Amniotic stem cell (primary cell): ENCODE measurements at regions not wholly inside any gene's neighbourhood (a gene's known extent, or its start where the extent isn't known, plus 50 kb on each side); places are given as distances from the start of the nearest gene placed in this dataset.

Experiments used
- DNase-seq: peaks from one replicate; lab custom pipeline; 2025; lab: John Stamatoyannopoulos, UW

DNA sequence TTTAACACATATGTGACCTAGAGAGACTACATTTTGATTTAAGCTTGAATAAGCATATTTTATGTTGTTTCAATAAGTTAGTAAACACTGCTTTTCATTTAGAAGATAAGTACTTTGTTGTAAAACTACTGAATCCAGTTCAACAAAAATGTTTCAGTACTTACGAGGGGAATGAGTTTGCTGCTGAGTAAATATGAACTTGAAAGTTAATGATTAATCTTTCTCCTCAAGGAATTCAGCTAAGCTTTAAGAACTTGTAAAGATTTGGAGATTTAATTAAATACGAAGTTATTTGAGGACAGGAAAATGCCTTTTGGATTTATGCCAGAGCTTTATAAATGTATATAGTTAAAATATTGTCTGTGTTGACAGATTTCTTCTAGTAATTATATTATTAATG, 933.0 kb upstream of the LCORL start:
- no peak for DNase-seq

GRCh38 chr4:18953613-18954012, 932.1 kb upstream of the LCORL start:
- DNase-seq: no peak

DNA sequence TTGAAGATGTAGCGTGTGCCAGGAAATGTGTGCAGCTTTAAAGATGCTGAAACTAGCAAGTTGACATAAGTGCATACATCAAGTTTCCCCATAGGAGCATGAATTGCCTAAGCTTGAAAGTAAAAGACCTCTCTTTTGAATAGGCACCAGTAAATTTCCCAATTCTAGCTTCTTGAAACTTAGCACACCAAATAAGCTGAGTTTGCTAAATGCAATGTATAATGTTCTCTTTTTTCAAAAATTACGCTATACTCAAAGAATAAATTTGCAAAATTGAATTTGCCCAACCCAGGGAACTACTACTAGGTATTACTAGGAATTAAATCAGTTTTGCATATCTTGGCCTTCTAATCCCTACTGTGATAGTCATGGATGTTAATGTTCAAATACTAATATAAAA, 923.9 kb upstream of the LCORL start:
- no peak for DNase-seq

- DNase-seq: no peak
Measured at GRCh38 chr4:18942874-18943273, 921.3 kb upstream of the LCORL start.

- no peak for DNase-seq
Measured at GRCh38 chr4:18938343-18939099, 917.0 kb upstream of the LCORL start.

GRCh38 chr4:18937746-18938145, 916.2 kb upstream of the LCORL start:
- DNase-seq: no peak

DNA sequence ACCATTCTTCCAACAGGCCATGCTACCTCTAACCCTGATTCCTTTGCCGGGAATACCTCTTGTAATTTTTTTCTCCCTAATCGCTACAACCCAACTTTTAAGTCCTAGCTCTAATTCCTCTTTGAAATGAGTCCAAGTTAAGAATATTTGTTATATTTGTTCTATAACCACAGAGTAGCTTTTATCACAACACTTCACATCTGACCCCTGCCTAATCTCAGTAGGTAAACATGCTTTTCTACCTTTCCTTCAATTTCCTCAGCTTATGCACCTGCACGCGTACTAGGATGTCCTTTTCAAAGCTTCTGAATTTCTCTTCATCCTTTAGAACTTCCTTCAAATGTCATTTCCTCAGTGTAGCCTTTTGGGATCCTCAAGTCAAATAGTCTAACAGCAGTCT, 915.5 kb upstream of the LCORL start:
- no peak for DNase-seq

GRCh38 chr4:18935659-18936345, 914.2 kb upstream of the LCORL start:
- DNase-seq: no peak

GRCh38 chr4:18934197-18934596, 912.6 kb upstream of the LCORL start:
- no peak for DNase-seq

GRCh38 chr4:18932730-18933339, 911.3 kb upstream of the LCORL start:
- no peak for DNase-seq

DNA sequence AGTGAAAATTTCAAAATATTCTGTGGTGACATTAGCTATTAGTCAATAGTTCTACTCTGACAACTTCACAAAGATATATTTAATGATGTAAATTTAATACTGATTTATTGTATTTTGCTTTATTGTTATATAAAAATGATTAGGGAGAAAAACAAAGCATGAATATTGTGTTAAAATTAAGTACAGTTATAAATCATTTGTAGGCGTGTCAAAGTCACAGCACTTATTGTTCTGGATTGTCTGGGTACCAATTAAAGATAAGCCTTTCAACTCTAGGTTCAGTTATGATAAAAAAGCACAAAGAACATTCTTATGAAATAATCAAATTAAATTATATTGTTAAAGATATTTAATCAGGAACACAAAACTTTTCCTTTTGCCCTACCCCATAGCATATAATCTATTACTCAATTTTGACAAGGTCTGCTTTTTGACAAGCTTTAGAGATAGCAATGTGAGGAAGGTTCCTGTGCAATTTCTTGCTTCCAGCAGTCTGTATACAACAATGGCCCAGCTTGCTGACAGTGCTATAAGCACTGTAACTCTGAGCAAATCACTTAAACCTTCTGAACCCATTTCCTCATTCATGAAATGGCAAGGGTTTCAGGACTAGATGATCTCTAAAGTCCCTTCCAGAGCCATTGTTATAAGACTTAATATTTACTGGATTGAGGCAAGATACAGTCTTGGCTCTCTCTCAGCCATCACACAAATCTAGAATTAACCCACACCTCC, 910.3 kb upstream of the LCORL start:
- DNase-seq: no peak

DNA sequence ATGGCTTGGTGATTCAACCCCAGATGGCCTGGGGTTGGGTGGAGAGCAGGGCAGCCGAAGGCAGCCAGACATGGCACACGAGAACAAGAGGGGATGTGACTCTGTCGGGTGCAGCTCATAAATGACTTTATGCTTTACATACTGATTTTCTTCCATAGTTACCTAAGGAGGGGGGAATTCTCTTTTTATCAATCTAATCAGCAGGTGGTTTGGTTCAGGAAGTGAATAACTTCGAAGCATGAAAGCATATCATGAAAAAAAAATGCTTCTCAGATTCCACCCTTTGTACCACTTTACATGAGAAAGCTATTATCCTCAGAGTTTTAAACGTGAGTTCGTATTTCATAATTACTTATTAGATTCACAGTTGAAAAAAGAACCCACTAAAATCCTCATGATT, 908.9 kb upstream of the LCORL start:
- DNase-seq: no peak

GRCh38 chr4:18923496-18924161, 902.1 kb upstream of the LCORL start:
- no peak for DNase-seq

GRCh38 chr4:18917689-18918088, 896.1 kb upstream of the LCORL start:
- no peak for DNase-seq

- no peak for DNase-seq
Measured at GRCh38 chr4:18914182-18914581, 892.6 kb upstream of the LCORL start.

DNA sequence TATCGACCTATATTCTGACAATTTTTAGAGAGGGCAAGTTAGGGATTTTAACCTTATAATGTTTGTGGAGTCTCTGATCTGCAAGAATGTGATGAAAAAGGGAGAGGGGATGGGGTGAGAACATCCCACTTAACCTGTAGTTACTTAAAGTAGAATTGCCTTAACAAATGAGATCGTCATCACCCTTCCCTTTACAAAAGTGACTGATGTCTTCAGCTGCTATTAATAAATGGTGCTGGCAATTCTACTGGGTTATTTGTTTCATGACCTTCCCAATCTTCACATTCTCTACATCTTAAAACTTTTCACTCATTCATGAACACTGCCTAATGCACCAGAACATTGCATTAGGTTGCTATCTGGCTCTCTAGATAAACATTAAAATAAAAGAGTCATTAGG, 873.4 kb upstream of the LCORL start:
- DNase-seq: no peak

DNA sequence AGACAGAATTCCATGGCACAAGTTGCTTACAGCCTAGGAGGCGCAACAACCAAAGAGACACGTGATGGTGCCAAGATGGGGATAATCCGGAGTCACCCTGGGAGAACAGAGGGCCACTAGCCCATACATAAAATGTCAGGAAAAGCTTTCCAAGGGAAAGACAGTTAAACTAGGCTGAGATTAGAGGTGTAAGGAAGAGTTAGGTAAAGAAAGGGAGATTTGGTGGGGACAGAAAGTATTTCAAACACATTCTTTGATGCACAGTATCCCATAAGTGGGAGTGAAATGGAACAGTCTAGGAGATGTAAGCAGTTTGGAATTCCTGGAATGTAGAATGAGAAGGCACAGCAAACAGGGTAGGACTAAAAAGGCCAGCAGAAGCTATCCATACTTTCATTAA, 860.9 kb upstream of the LCORL start:
- DNase-seq: peak; percentile 11

DNA sequence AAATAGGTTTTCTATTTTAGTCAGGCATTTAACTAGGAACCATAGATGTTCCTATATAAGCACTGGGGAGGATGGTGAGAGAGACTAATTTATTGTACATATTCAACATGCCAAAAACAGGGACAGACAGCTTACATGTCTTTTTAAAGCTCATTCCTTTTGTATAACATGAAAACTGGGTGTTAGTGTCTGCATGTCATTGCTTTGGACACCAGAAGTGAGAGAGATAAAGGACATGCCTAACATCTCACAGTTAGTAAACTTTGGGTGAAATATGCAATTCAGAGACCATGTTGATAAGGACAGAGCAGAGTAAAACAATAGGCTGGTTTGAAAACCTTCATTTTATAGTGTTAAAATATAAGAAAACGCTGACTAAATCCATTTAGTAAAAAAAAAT, 860.0 kb upstream of the LCORL start:
- no peak for DNase-seq

DNA sequence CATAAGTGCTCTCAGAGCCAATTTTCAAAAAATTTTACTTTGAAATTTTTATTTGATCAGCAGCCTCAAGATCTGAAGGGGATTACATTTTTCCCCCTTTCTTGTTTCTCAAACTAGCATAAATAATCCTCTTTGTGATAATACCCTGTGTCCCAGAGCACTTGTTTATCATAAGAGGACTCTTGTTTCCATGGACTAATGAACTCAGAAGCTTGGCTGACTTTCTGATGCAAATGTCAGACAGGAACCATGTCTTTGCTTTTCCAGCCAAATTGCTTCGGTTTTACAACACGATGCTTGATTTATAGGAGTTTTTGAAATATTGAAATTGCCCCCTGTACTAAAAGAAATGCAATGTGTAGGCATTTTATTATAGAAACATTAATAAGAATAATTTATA, 859.3 kb upstream of the LCORL start:
- no peak for DNase-seq

GRCh38 chr4:18878561-18878960, 857.0 kb upstream of the LCORL start:
- DNase-seq: no peak

DNA sequence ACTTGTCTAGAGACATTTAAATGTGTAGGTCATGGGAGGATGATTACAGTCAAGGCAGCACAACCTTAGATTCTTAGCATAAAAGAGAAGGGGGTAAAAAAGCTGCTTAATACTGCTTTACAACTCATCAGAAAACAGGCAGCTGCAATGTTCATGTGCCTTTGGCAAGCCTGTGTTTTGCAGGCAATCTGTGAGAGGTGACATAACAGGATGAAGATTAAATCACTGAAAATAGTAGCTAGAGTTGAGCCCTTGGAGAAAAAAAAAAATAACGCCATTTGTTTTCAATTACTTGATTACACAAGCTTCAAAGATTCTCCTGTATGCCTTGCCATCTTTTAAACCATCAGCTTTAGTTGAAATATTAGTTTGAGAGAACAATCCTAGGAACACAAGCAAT, 847.6 kb upstream of the LCORL start:
- DNase-seq: no peak

GRCh38 chr4:18860836-18861530, 839.4 kb upstream of the LCORL start:
- DNase-seq: no peak
